ENCODE measurements at regions not wholly inside any gene's neighbourhood (a gene's known extent, or its start where the extent isn't known, plus 50 kb on each side); places are given as distances from the start of the nearest gene placed in this dataset.

- Histone ChIP-seq H3K79me1 (ENCODE audit: low read length) (no peaks in the 10 kb centered on the region), H3K27me3 (ENCODE audit: insufficient read depth, low read length) (no peaks in the 10 kb centered on the region), H3K4me2 (ENCODE audit: low read length) (no peak overlapping the region), H3K9me3 (ENCODE audit: insufficient read depth, low read depth, low read length) (no peaks in the 10 kb centered on the region), H2BK120ac (ENCODE audit: insufficient read depth, low read length, poor library complexity) (no peak overlapping the region), H3K79me2 (ENCODE audit: control insufficient read depth, insufficient read depth, low read length, poor library complexity) (no peaks in the 10 kb centered on the region), H2BK5ac (ENCODE audit: low read depth, low read length, poor library complexity) (no peak overlapping the region), H3K23ac (ENCODE audit: low read length) (no peak overlapping the region), H4K12ac (ENCODE audit: low read depth, low read length) (no peak overlapping the region), H3K27ac (ENCODE audit: low read depth, low read length) (no peak overlapping the region), H3K9ac (ENCODE audit: low read length) (no peak overlapping the region), H3K14ac (ENCODE audit: low read length) (no peak overlapping the region), H3K18ac (ENCODE audit: low read length) (no peak overlapping the region), H3K4ac (ENCODE audit: low read depth, low read length) (no peak overlapping the region), H4K8ac (ENCODE audit: low read depth, low read length) (no peak overlapping the region), H2AFZ (ENCODE audit: insufficient read depth, low read length, poor library complexity) (no peak overlapping the region), H4K91ac (ENCODE audit: low read depth, low read length) (no peak overlapping the region), H3K36me3 (ENCODE audit: control insufficient read depth in 1 of 2, insufficient read depth in 2 of 2, low read length in 2 of 2) (no peaks in the 10 kb centered on the region), H2BK12ac (ENCODE audit: low read length) (no peak overlapping the region), H2AK5ac (ENCODE audit: low read length) (no peak overlapping the region), H3K4me1 (ENCODE audit: control insufficient read depth in 1 of 2, insufficient read depth in 2 of 2, low read length in 2 of 2) (no peaks in the 10 kb centered on the region), H3K4me3 (ENCODE audit: low read depth, low read length) (no peak overlapping the region)
- no peak for DNase-seq
- WGBS (ENCODE audit: extremely low coverage, insufficient coverage, insufficient read length), result no CpG with 5 or more reads among the region's 7 CpGs
Measured at GRCh38 chr9:107597743-107598217, 108.2 kb upstream of the KLF4 start.

- Histone ChIP-seq H2AK5ac (ENCODE audit: low read length) (no peak overlapping the region), H2BK120ac (ENCODE audit: insufficient read depth, low read length, poor library complexity) (no peak overlapping the region), H4K8ac (ENCODE audit: low read depth, low read length) (no peak overlapping the region), H4K91ac (ENCODE audit: low read depth, low read length) (no peak overlapping the region), H3K18ac (ENCODE audit: low read length) (no peak overlapping the region), H3K4me2 (ENCODE audit: low read length) (no peak overlapping the region), H3K4me1 (ENCODE audit: control insufficient read depth in 1 of 2, insufficient read depth in 2 of 2, low read length in 2 of 2) (no peaks in the 10 kb centered on the region), H3K79me1 (ENCODE audit: low read length) (no peaks in the 10 kb centered on the region), H2BK5ac (ENCODE audit: low read depth, low read length, poor library complexity) (no peak overlapping the region), H3K27ac (ENCODE audit: low read depth, low read length) (no peak overlapping the region), H3K9me3 (ENCODE audit: insufficient read depth, low read depth, low read length) (no peaks in the 10 kb centered on the region), H4K12ac (ENCODE audit: low read depth, low read length) (no peak overlapping the region), H3K9ac (ENCODE audit: low read length) (no peak overlapping the region), H3K14ac (ENCODE audit: low read length) (no peak overlapping the region), H3K79me2 (ENCODE audit: control insufficient read depth, insufficient read depth, low read length, poor library complexity) (no peaks in the 10 kb centered on the region), H3K23ac (ENCODE audit: low read length) (no peak overlapping the region), H3K4me3 (ENCODE audit: low read depth, low read length) (no peak overlapping the region), H3K27me3 (ENCODE audit: insufficient read depth, low read length) (no peaks in the 10 kb centered on the region), H2AFZ (ENCODE audit: insufficient read depth, low read length, poor library complexity) (no peak overlapping the region), H3K4ac (ENCODE audit: low read depth, low read length) (no peak overlapping the region), H2BK12ac (ENCODE audit: low read length) (no peak overlapping the region), H3K36me3 (ENCODE audit: control insufficient read depth in 1 of 2, insufficient read depth in 2 of 2, low read length in 2 of 2) (no peaks in the 10 kb centered on the region)
- no CpG with 5 or more reads among the region's 3 CpGs for WGBS (ENCODE audit: extremely low coverage, insufficient coverage, insufficient read length)
- no peak for DNase-seq
Measured at GRCh38 chr9:107594908-107595530, 105.5 kb upstream of the KLF4 start.

- no peak for DNase-seq
- no peak overlapping the region for H3K4me2 ChIP-seq (ENCODE audit: low read length)
- H2BK120ac ChIP-seq (ENCODE audit: insufficient read depth, low read length, poor library complexity), result no peak overlapping the region
- no peak overlapping the region for H2AK5ac ChIP-seq (ENCODE audit: low read length)
- no peaks in the 10 kb centered on the region for H3K79me2 ChIP-seq (ENCODE audit: control insufficient read depth, insufficient read depth, low read length, poor library complexity)
- no peak overlapping the region for H2BK12ac ChIP-seq (ENCODE audit: low read length)
- H2AFZ ChIP-seq (ENCODE audit: insufficient read depth, low read length, poor library complexity), result no peak overlapping the region
- no peak overlapping the region for H3K4me3 ChIP-seq (ENCODE audit: low read depth, low read length)
- no peak overlapping the region for H4K91ac ChIP-seq (ENCODE audit: low read depth, low read length)
- H3K79me1 ChIP-seq (ENCODE audit: low read length), result no peaks in the 10 kb centered on the region
- H4K12ac ChIP-seq (ENCODE audit: low read depth, low read length), result no peak overlapping the region
- no peaks in the 10 kb centered on the region for H3K9me3 ChIP-seq (ENCODE audit: insufficient read depth, low read depth, low read length)
- no peak overlapping the region for H3K23ac ChIP-seq (ENCODE audit: low read length)
- H3K18ac ChIP-seq (ENCODE audit: low read length), result no peak overlapping the region
- H3K4me1 ChIP-seq (ENCODE audit: control insufficient read depth in 1 of 2, insufficient read depth in 2 of 2, low read length in 2 of 2), result no peaks in the 10 kb centered on the region
- no CpG with 5 or more reads among the region's 3 CpGs for WGBS (ENCODE audit: extremely low coverage, insufficient coverage, insufficient read length)
- H4K8ac ChIP-seq (ENCODE audit: low read depth, low read length), result no peak overlapping the region
- H3K36me3 ChIP-seq (ENCODE audit: control insufficient read depth in 1 of 2, insufficient read depth in 2 of 2, low read length in 2 of 2), result no peaks in the 10 kb centered on the region
- no peak overlapping the region for H3K27ac ChIP-seq (ENCODE audit: low read depth, low read length)
- no peak overlapping the region for H2BK5ac ChIP-seq (ENCODE audit: low read depth, low read length, poor library complexity)
- H3K9ac ChIP-seq (ENCODE audit: low read length), result no peak overlapping the region
- no peak overlapping the region for H3K4ac ChIP-seq (ENCODE audit: low read depth, low read length)
- no peak overlapping the region for H3K14ac ChIP-seq (ENCODE audit: low read length)
- no peaks in the 10 kb centered on the region for H3K27me3 ChIP-seq (ENCODE audit: insufficient read depth, low read length)
Measured at GRCh38 chr9:107593224-107593870, 103.8 kb upstream of the KLF4 start.

DNA sequence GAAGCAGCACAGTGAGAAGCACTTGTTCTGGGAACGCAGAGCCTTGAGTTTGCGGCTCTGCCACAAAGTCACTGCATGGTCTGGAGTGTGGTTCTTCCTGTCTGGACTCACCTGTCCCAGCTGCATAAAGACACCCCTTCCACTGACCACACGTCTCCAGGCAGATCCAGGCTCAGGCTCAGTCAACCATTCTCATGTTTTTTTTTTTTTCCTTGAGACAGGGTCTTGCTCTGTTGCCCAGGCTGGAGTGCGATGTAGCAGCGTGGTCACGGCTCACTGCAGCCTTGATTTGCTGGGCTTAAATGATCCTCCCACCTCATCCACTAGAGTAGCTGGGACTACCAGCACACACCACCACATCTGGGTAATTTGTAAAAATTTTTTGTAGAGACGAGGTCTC is 102.9 kb upstream of the KLF4 start:
- Histone ChIP-seq H3K4me2 (ENCODE audit: low read length) (no peak overlapping the region), H3K79me2 (ENCODE audit: control insufficient read depth, insufficient read depth, low read length, poor library complexity) (no peaks in the 10 kb centered on the region), H3K4me1 (ENCODE audit: control insufficient read depth in 1 of 2, insufficient read depth in 2 of 2, low read length in 2 of 2) (peaks cover 0 to 3% of the 10 kb centered on the region in 2 experiments), H2AK5ac (ENCODE audit: low read length) (no peak overlapping the region), H3K14ac (ENCODE audit: low read length) (no peak overlapping the region), H3K36me3 (ENCODE audit: control insufficient read depth in 1 of 2, insufficient read depth in 2 of 2, low read length in 2 of 2) (no peaks in the 10 kb centered on the region), H3K23ac (ENCODE audit: low read length) (no peak overlapping the region), H3K27ac (ENCODE audit: low read depth, low read length) (no peak overlapping the region), H3K9ac (ENCODE audit: low read length) (no peak overlapping the region), H2BK5ac (ENCODE audit: low read depth, low read length, poor library complexity) (no peak overlapping the region), H4K8ac (ENCODE audit: low read depth, low read length) (no peak overlapping the region), H2BK120ac (ENCODE audit: insufficient read depth, low read length, poor library complexity) (no peak overlapping the region), H4K91ac (ENCODE audit: low read depth, low read length) (no peak overlapping the region), H4K12ac (ENCODE audit: low read depth, low read length) (no peak overlapping the region), H3K18ac (ENCODE audit: low read length) (no peak overlapping the region), H2BK12ac (ENCODE audit: low read length) (no peak overlapping the region), H2AFZ (ENCODE audit: insufficient read depth, low read length, poor library complexity) (no peak overlapping the region), H3K27me3 (ENCODE audit: insufficient read depth, low read length) (no peaks in the 10 kb centered on the region), H3K4me3 (ENCODE audit: low read depth, low read length) (no peak overlapping the region), H3K9me3 (ENCODE audit: insufficient read depth, low read depth, low read length) (no peaks in the 10 kb centered on the region), H3K79me1 (ENCODE audit: low read length) (no peaks in the 10 kb centered on the region), H3K4ac (ENCODE audit: low read depth, low read length) (no peak overlapping the region)
- no peak for DNase-seq
- no CpG with 5 or more reads among the region's 7 CpGs for WGBS (ENCODE audit: extremely low coverage, insufficient coverage, insufficient read length)
